ENCODE measurements at regions not wholly inside any gene's neighbourhood (a gene's known extent, or its start where the extent isn't known, plus 50 kb on each side); places are given as distances from the start of the nearest gene placed in this dataset.

DNA sequence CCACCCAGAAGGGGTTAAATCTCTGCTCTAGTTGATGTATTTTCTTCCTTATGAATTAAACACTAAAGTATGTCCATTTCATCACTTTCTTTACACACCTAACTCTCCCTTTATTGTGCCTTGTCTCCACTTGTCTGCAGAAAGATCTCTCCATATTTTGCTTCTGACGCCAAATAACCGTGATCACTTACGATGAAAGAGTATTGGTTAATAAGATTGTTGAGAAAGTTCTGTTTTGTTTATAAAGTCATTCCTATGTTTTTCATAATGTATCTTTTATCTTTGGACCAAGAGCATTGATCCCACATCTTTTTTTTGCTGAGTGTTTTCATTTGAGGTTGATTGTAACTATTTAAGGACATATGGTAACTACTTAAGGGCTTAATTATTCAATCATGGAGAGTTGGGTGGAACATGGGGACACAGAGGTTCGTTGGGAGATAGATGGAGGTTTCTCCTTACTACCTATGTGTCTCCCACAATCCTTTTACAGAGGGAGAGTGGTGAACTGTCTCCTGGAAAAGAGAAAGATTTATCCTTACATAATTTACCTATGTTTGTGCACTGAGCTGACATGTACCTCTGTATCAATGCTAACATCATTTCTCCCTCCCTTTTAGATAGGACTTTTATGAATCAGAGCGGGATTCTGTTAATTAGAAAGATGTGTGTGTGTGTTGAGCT is 120.7 kb upstream of the SLC38A2 start:
- TF ChIP-seq, protein P1, sequence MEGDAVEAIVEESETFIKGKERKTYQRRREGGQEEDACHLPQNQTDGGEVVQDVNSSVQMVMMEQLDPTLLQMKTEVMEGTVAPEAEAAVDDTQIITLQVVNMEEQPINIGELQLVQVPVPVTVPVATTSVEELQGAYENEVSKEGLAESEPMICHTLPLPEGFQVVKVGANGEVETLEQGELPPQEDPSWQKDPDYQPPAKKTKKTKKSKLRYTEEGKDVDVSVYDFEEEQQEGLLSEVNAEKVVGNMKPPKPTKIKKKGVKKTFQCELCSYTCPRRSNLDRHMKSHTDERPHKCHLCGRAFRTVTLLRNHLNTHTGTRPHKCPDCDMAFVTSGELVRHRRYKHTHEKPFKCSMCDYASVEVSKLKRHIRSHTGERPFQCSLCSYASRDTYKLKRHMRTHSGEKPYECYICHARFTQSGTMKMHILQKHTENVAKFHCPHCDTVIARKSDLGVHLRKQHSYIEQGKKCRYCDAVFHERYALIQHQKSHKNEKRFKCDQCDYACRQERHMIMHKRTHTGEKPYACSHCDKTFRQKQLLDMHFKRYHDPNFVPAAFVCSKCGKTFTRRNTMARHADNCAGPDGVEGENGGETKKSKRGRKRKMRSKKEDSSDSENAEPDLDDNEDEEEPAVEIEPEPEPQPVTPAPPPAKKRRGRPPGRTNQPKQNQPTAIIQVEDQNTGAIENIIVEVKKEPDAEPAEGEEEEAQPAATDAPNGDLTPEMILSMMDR (IDR thresholded peaks at IDR 0.05; ENCODE audit: low read depth, low read length), result no peak
- TF ChIP-seq, protein P2, sequence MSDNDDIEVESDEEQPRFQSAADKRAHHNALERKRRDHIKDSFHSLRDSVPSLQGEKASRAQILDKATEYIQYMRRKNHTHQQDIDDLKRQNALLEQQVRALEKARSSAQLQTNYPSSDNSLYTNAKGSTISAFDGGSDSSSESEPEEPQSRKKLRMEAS (IDR thresholded peaks at IDR 0.05; ENCODE audit: low read depth, low read length), result no peak

All from NB4 (cell line).